ENCODE measurements at regions not wholly inside any gene's neighbourhood (a gene's known extent, or its start where the extent isn't known, plus 50 kb on each side); places are given as distances from the start of the nearest gene placed in this dataset.
"Not testable (repeated sequence)": the region's sequence is repeated elsewhere in the genome, so short reads cannot be mapped to it uniquely, and the experiment has no call there.

GRCh38 chrX:8042304-8042703 lies 115.1 kb upstream of the PNPLA4 start:
- Histone ChIP-seq H3K27me3 (no peaks in the 10 kb centered on the region), H3K9me3 (no peaks in the 10 kb centered on the region), H3K36me3 (no peaks in the 10 kb centered on the region), H3K27ac (no peak overlapping the region), H3K4me3 (no peak overlapping the region), H3K4me1 (no peaks in the 10 kb centered on the region)
- 93 to 97% methylated on average over 1 of the region's 1 CpG for WGBS, 2 donors
- no peak for DNase-seq
- TF ChIP-seq EP300 (IDR thresholded peaks at IDR 0.05) (no peak), POLR2A (IDR thresholded peaks at IDR 0.05) (no peak)
- intact Hi-C loops (cut with DNase I), result no loop called here

- H3K27ac ChIP-seq; H3K36me3 ChIP-seq; intact Hi-C loops (cut with DNase I); H3K27me3 ChIP-seq; H3K9me3 ChIP-seq; H3K4me3 ChIP-seq; DNase-seq; H3K4me1 ChIP-seq: not testable (repeated sequence)
- 93 to 95% methylated on average over 7 of the region's 7 CpGs for WGBS, 2 donors
Measured at GRCh38 chrX:8039711-8040110, 112.5 kb upstream of the PNPLA4 start.

GRCh38 chrX:8037593-8038348 lies 110.6 kb upstream of the PNPLA4 start:
- TF ChIP-seq POLR2A (IDR thresholded peaks at IDR 0.05), result no peak
- no peak for TF ChIP-seq POLR2AphosphoS5 (IDR thresholded peaks at IDR 0.05)
- no peak for TF ChIP-seq CTCF (IDR thresholded peaks at IDR 0.05)
- no peak for TF ChIP-seq EP300 (IDR thresholded peaks at IDR 0.05)
- H3K4me1 ChIP-seq, result no peaks in the 10 kb centered on the region
- no peaks in the 10 kb centered on the region for H3K9me3 ChIP-seq
- WGBS, 2 donors, result 42 to 72% methylated on average over 8 of the region's 8 CpGs
- DNase-seq, result no peak
- H3K4me3 ChIP-seq, result no peak overlapping the region
- no peaks in the 10 kb centered on the region for H3K36me3 ChIP-seq
- intact Hi-C loops (cut with DNase I), result no loop called here
- no peak overlapping the region for H3K27ac ChIP-seq
- no peaks in the 10 kb centered on the region for H3K27me3 ChIP-seq

- DNase-seq, result no peak
- H3K4me1 ChIP-seq, result no peaks in the 10 kb centered on the region
- no peaks in the 10 kb centered on the region for H3K9me3 ChIP-seq
- WGBS, 2 donors, result 65 to 76% methylated on average over 4 of the region's 4 CpGs
- H3K36me3 ChIP-seq, result no peaks in the 10 kb centered on the region
- no peaks in the 10 kb centered on the region for H3K27me3 ChIP-seq
- H3K4me3 ChIP-seq, result no peak overlapping the region
- intact Hi-C loops (cut with DNase I), result no loop called here
- TF ChIP-seq EP300 (IDR thresholded peaks at IDR 0.05) (no peak), POLR2A (IDR thresholded peaks at IDR 0.05) (no peak), CTCF (IDR thresholded peaks at IDR 0.05) (no peak), POLR2AphosphoS5 (IDR thresholded peaks at IDR 0.05) (no peak)
- no peak overlapping the region for H3K27ac ChIP-seq
Measured at GRCh38 chrX:8036914-8037313, 109.7 kb upstream of the PNPLA4 start.

- TF ChIP-seq POLR2A (IDR thresholded peaks at IDR 0.05) (no peak), POLR2AphosphoS5 (IDR thresholded peaks at IDR 0.05) (no peak), EP300 (IDR thresholded peaks at IDR 0.05) (no peak), CTCF (IDR thresholded peaks at IDR 0.05) (no peak)
- Histone ChIP-seq H3K9me3 (no peaks in the 10 kb centered on the region), H3K27ac (no peak overlapping the region), H3K36me3 (no peaks in the 10 kb centered on the region), H3K4me3 (no peak overlapping the region), H3K4me1 (no peaks in the 10 kb centered on the region), H3K27me3 (no peaks in the 10 kb centered on the region)
- intact Hi-C loops (cut with DNase I), result no loop called here
- WGBS, 2 donors, result 92 to 97% methylated on average over 8 of the region's 8 CpGs
- no peak for DNase-seq
Measured at GRCh38 chrX:8034058-8034457, 106.8 kb upstream of the PNPLA4 start.

- H3K27me3 ChIP-seq, result no peaks in the 10 kb centered on the region
- 93 to 95% methylated on average over 4 of the region's 4 CpGs for WGBS, 2 donors
- H3K4me3 ChIP-seq, result no peak overlapping the region
- intact Hi-C loops (cut with DNase I), result no loop called here
- H3K9me3 ChIP-seq, result no peaks in the 10 kb centered on the region
- TF ChIP-seq POLR2A (IDR thresholded peaks at IDR 0.05) (no peak), POLR2AphosphoS5 (IDR thresholded peaks at IDR 0.05) (no peak), CTCF (IDR thresholded peaks at IDR 0.05) (no peak), EP300 (IDR thresholded peaks at IDR 0.05) (no peak)
- no peaks in the 10 kb centered on the region for H3K36me3 ChIP-seq
- no peak overlapping the region for H3K27ac ChIP-seq
- no peaks in the 10 kb centered on the region for H3K4me1 ChIP-seq
- DNase-seq, result no peak
Measured at GRCh38 chrX:8033175-8033574, 106.0 kb upstream of the PNPLA4 start.
